BJ (cell line): ENCODE measurements at regions not wholly inside any gene's neighbourhood (a gene's known extent, or its start where the extent isn't known, plus 50 kb on each side); places are given as distances from the start of the nearest gene placed in this dataset.

ENCODE experiments used
- CTCF ChIA-PET: fragments of 350-600 bp; formaldehyde crosslinking; extraction: SDS; loops from one replicate; lab custom pipeline; 2021; ENCODE audit warnings: antibody characterized with exemption, inconsistent platforms; lab: Yijun Ruan, JAX
- POLR2A ChIA-PET: fragments of 300-600 bp; sonication (Branson Sonifier 250); formaldehyde crosslinking; extraction: SDS; loops from one replicate; lab custom pipeline; 2021; ENCODE audit warnings: antibody characterized with exemption; lab: Charles Lee
- DNase-seq: peaks from one replicate; pipeline ENCODE4 v3.0.0-alpha.2; 2011; ENCODE audit warnings: low read depth
- H3K27me3 ChIP-seq: 2 replicates; pipeline ENCODE4 v1.6.0; 2011; ENCODE audit warnings: low read length; ENCODE audit not compliant: control insufficient read depth, insufficient read depth
- H3K36me3 ChIP-seq: 2 replicates; pipeline ENCODE4 v1.5.1; 2011; ENCODE audit warnings: low read length; ENCODE audit not compliant: control insufficient read depth, insufficient read depth
- H3K4me3 ChIP-seq: 2 replicates; pipeline ENCODE4 v1.5.1; 2011; ENCODE audit warnings: low read depth, mild to moderate bottlenecking, control low read depth, low read length
- CTCF ChIP-seq: IDR thresholded peaks from 2 replicates; pipeline ENCODE4 v1.5.1; 2011; ENCODE audit warnings: low read depth, mild to moderate bottlenecking, control low read depth, inconsistent platforms, low read length, moderate library complexity; ENCODE audit not compliant: insufficient read depth

GRCh38 chr1:86245566-86246190, 89.1 kb upstream of the COL24A1 start:
- no peak overlapping the region for H3K4me3 ChIP-seq
- DNase-seq = no peak
- POLR2A ChIA-PET = no interaction called here
- no peak for TF ChIP-seq CTCF
- no peaks in the 10 kb centered on the region; the same call in none of the 2 replicates for H3K27me3 ChIP-seq
- H3K36me3 ChIP-seq = no peaks in the 10 kb centered on the region
- CTCF ChIA-PET = interaction anchor here (1.0 to 1.3 kb wide), 2 partner anchors 15 to 157 kb away, joined by 3 to 4 read pairs; no protein-coding TSS in a partner anchor

GRCh38 chr1:86239894-86240293, 83.3 kb upstream of the COL24A1 start:
- CTCF ChIA-PET = no interaction called here
- H3K4me3 ChIP-seq = no peak overlapping the region
- TF ChIP-seq CTCF = no peak
- POLR2A ChIA-PET = no interaction called here
- DNase-seq = no peak
- H3K36me3 ChIP-seq = no peaks in the 10 kb centered on the region
- H3K27me3 ChIP-seq = no peaks in the 10 kb centered on the region

- Histone ChIP-seq H3K4me3 (no peak overlapping the region), H3K27me3 (no peaks in the 10 kb centered on the region), H3K36me3 (no peaks in the 10 kb centered on the region)
- CTCF ChIA-PET = interaction anchor here (0.6 kb wide), 1 partner anchor 40 kb away, joined by 3 read pairs; no protein-coding TSS in a partner anchor
- POLR2A ChIA-PET = no interaction called here
- no peak for DNase-seq
- no peak for TF ChIP-seq CTCF
These were observed 82.9 kb upstream of the COL24A1 start for GRCh38 chr1:86239490-86239889.

GRCh38 chr1:86238226-86238625, 81.7 kb upstream of the COL24A1 start:
- CTCF ChIA-PET = no interaction called here
- H3K27me3 ChIP-seq = no peaks in the 10 kb centered on the region
- H3K4me3 ChIP-seq = no peak overlapping the region
- DNase-seq = no peak
- H3K36me3 ChIP-seq = no peaks in the 10 kb centered on the region
- POLR2A ChIA-PET = no interaction called here
- no peak for TF ChIP-seq CTCF

- ChIA-PET CTCF (no interaction called here), POLR2A (no interaction called here)
- no peak for TF ChIP-seq CTCF
- DNase-seq = no peak
- Histone ChIP-seq H3K4me3 (no peak overlapping the region), H3K36me3 (no peaks in the 10 kb centered on the region), H3K27me3 (no peaks in the 10 kb centered on the region; the same call in 1 of the 2 replicates)
These were observed 79.3 kb upstream of the COL24A1 start for GRCh38 chr1:86235852-86236251.
